ENCODE measurements at regions not wholly inside any gene's neighbourhood (a gene's known extent, or its start where the extent isn't known, plus 50 kb on each side); places are given as distances from the start of the nearest gene placed in this dataset.

GRCh38 chr6:134464690-134465411 lies 146.9 kb upstream of the SGK1 start:
- no peak for TF ChIP-seq CTCF (IDR thresholded peaks at IDR 0.05; ENCODE audit: low read depth, low read length)
- DNase-seq (ENCODE audit: extremely low read depth, low read depth): no peak

GRCh38 chr6:134458857-134459657 lies 141.1 kb upstream of the SGK1 start:
- TF ChIP-seq CTCF (IDR thresholded peaks at IDR 0.05; ENCODE audit: low read depth, low read length): no peak
- DNase-seq (ENCODE audit: extremely low read depth, low read depth): no peak

- no peak for TF ChIP-seq CTCF (IDR thresholded peaks at IDR 0.05; ENCODE audit: low read depth, low read length)
- DNase-seq (ENCODE audit: extremely low read depth, low read depth): no peak
Observed at GRCh38 chr6:134457941-134458340, 140.0 kb upstream of the SGK1 start.

GRCh38 chr6:134456226-134456625 lies 138.3 kb upstream of the SGK1 start:
- no peak for TF ChIP-seq CTCF (IDR thresholded peaks at IDR 0.05; ENCODE audit: low read depth, low read length)
- DNase-seq (ENCODE audit: extremely low read depth, low read depth): no peak

GRCh38 chr6:134455319-134455718 lies 137.4 kb upstream of the SGK1 start:
- no peak for DNase-seq (ENCODE audit: extremely low read depth, low read depth)
- TF ChIP-seq CTCF (IDR thresholded peaks at IDR 0.05; ENCODE audit: low read depth, low read length): no peak

- DNase-seq (ENCODE audit: extremely low read depth, low read depth): no peak
- no peak for TF ChIP-seq CTCF (IDR thresholded peaks at IDR 0.05; ENCODE audit: low read depth, low read length)
Observed at GRCh38 chr6:134454794-134455193, 136.9 kb upstream of the SGK1 start.

- no peak for DNase-seq (ENCODE audit: extremely low read depth, low read depth)
- no peak for TF ChIP-seq CTCF (IDR thresholded peaks at IDR 0.05; ENCODE audit: low read depth, low read length)
Observed at GRCh38 chr6:134453792-134454510, 136.0 kb upstream of the SGK1 start.

All from AG09319 (cell line).